ENCODE measurements at regions not wholly inside any gene's neighbourhood (a gene's known extent, or its start where the extent isn't known, plus 50 kb on each side); places are given as distances from the start of the nearest gene placed in this dataset.

GRCh38 chr9:120303519-120303918, 276.4 kb downstream of the CDK5RAP2 start:
- no peaks in the 10 kb centered on the region for H3K79me2 ChIP-seq (ENCODE audit: insufficient read depth, low read depth, low read length)
- H3K9me2 ChIP-seq (ENCODE audit: insufficient read depth, low read length) = no peaks in the 10 kb centered on the region
- no peak for TF ChIP-seq EZH2phosphoT487 (IDR thresholded peaks at IDR 0.05; ENCODE audit: borderline replicate concordance, low read depth, low read length)
- TF ChIP-seq, protein P1, sequence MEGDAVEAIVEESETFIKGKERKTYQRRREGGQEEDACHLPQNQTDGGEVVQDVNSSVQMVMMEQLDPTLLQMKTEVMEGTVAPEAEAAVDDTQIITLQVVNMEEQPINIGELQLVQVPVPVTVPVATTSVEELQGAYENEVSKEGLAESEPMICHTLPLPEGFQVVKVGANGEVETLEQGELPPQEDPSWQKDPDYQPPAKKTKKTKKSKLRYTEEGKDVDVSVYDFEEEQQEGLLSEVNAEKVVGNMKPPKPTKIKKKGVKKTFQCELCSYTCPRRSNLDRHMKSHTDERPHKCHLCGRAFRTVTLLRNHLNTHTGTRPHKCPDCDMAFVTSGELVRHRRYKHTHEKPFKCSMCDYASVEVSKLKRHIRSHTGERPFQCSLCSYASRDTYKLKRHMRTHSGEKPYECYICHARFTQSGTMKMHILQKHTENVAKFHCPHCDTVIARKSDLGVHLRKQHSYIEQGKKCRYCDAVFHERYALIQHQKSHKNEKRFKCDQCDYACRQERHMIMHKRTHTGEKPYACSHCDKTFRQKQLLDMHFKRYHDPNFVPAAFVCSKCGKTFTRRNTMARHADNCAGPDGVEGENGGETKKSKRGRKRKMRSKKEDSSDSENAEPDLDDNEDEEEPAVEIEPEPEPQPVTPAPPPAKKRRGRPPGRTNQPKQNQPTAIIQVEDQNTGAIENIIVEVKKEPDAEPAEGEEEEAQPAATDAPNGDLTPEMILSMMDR (conservative IDR thresholded peaks at IDR 0.05; ENCODE audit: low read length) = no peak
- no peaks in the 10 kb centered on the region for H3K4me1 ChIP-seq (ENCODE audit: insufficient read depth, low read length, poor library complexity, severe bottlenecking)
- intact Hi-C loops (cut with micrococcal nuclease; ENCODE audit: unreplicated experiment) = no loop called here
- H3K9me3 ChIP-seq (ENCODE audit: low read length) = no peaks in the 10 kb centered on the region
- DNase-seq (ENCODE audit: low spot score) = no peak
- no peaks in the 10 kb centered on the region for H3K36me3 ChIP-seq (ENCODE audit: insufficient read depth, low read length)
- H4K20me1 ChIP-seq (ENCODE audit: insufficient read depth, low read length) = no peaks in the 10 kb centered on the region
- no peak overlapping the region for H3K4me2 ChIP-seq (ENCODE audit: low read length)
- ChIA-PET CTCF (ENCODE audit: unreplicated experiment) (no interaction called here), POLR2A (interaction anchor here (1.1 kb wide), 1 partner anchor 10 kb away, joined by 3 read pairs; no protein-coding TSS in a partner anchor)
- no peak overlapping the region for H2AFZ ChIP-seq (ENCODE audit: low read length)
- BruUV-seq (replicated peaks) = no TSS peak
- H3K27ac ChIP-seq (ENCODE audit: low read depth, low read length, poor library complexity, severe bottlenecking) = no peak overlapping the region
- H3K4me3 ChIP-seq (ENCODE audit: low read depth, low read length, poor library complexity, severe bottlenecking) = no peak overlapping the region

DNA sequence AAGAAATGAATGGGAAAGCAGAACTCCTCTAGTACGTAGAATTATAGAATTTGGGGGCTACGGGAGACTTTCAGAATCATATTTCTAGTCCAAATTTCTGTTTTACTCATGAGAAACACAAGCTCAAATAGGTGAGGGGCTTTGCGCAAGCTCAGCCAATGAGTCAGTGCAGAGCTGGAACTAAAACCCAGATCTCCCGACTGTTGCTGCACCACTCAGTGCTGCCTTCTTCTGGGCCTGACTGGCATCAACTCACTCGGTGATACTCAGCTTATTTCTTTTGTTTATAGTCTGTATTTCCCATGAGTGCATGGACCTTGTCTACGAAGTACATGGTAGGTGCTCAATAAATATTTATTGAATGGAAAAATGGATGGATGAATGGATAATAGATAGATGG, 280.2 kb downstream of the CDK5RAP2 start:
- Histone ChIP-seq H3K27ac (ENCODE audit: low read depth, low read length, poor library complexity, severe bottlenecking) (no peak overlapping the region), H3K4me1 (ENCODE audit: insufficient read depth, low read length, poor library complexity, severe bottlenecking) (no peaks in the 10 kb centered on the region), H3K4me3 (ENCODE audit: low read depth, low read length, poor library complexity, severe bottlenecking) (no peak overlapping the region), H4K20me1 (ENCODE audit: insufficient read depth, low read length) (no peaks in the 10 kb centered on the region), H3K9me2 (ENCODE audit: insufficient read depth, low read length) (no peaks in the 10 kb centered on the region), H3K36me3 (ENCODE audit: insufficient read depth, low read length) (no peaks in the 10 kb centered on the region), H2AFZ (ENCODE audit: low read length) (no peak overlapping the region), H3K79me2 (ENCODE audit: insufficient read depth, low read depth, low read length) (no peaks in the 10 kb centered on the region), H3K4me2 (ENCODE audit: low read length) (no peak overlapping the region), H3K9me3 (ENCODE audit: low read length) (no peaks in the 10 kb centered on the region)
- POLR2A ChIA-PET = interaction anchor here (0.6 kb wide), 1 partner anchor 1744 kb away, joined by 4 read pairs; no protein-coding TSS in a partner anchor
- intact Hi-C loops (cut with micrococcal nuclease; ENCODE audit: unreplicated experiment) = no loop called here
- no TSS peak for BruUV-seq (replicated peaks)
- CTCF ChIA-PET (ENCODE audit: unreplicated experiment) = no interaction called here
- TF ChIP-seq, protein P1 (conservative IDR thresholded peaks at IDR 0.05; ENCODE audit: low read length) = peak; percentile 36; the same call in 1 of the 2 replicates
- TF ChIP-seq EZH2phosphoT487 (IDR thresholded peaks at IDR 0.05; ENCODE audit: borderline replicate concordance, low read depth, low read length) = no peak
- DNase-seq (ENCODE audit: low spot score) = no peak

DNA sequence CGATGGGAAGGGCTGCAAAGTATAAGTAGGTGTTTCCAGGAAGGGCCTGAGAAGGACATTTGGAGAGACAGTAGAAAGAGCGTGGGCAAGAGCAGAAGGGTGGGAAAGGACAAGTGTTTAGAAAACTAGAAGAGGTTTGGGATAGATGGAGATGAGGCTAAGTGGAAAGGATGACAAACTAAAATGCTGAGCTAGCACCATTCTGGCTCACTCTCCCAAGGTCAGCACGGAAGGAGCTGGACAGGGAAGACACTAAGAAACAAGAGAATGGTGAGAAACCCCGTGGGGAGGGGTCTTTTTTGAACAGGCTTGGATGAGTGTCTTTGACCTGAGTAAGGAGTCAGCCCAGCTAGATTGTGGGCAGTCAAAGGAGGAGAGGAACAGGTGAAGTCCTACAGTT, 286.0 kb downstream of the CDK5RAP2 start:
- H3K36me3 ChIP-seq (ENCODE audit: insufficient read depth, low read length) = no peaks in the 10 kb centered on the region
- POLR2A ChIA-PET = no interaction called here
- no peak overlapping the region for H2AFZ ChIP-seq (ENCODE audit: low read length)
- CTCF ChIA-PET (ENCODE audit: unreplicated experiment) = no interaction called here
- no peak overlapping the region for H3K27ac ChIP-seq (ENCODE audit: low read depth, low read length, poor library complexity, severe bottlenecking)
- no TSS peak for BruUV-seq (replicated peaks)
- H3K4me2 ChIP-seq (ENCODE audit: low read length) = no peak overlapping the region
- H3K9me2 ChIP-seq (ENCODE audit: insufficient read depth, low read length) = no peaks in the 10 kb centered on the region
- H3K4me1 ChIP-seq (ENCODE audit: insufficient read depth, low read length, poor library complexity, severe bottlenecking) = no peaks in the 10 kb centered on the region
- no peaks in the 10 kb centered on the region for H3K79me2 ChIP-seq (ENCODE audit: insufficient read depth, low read depth, low read length)
- no peaks in the 10 kb centered on the region for H4K20me1 ChIP-seq (ENCODE audit: insufficient read depth, low read length)
- TF ChIP-seq, protein P1 (conservative IDR thresholded peaks at IDR 0.05; ENCODE audit: low read length) = no peak
- TF ChIP-seq EZH2phosphoT487 (IDR thresholded peaks at IDR 0.05; ENCODE audit: borderline replicate concordance, low read depth, low read length) = no peak
- no peaks in the 10 kb centered on the region for H3K9me3 ChIP-seq (ENCODE audit: low read length)
- H3K4me3 ChIP-seq (ENCODE audit: low read depth, low read length, poor library complexity, severe bottlenecking) = no peak overlapping the region
- intact Hi-C loops (cut with micrococcal nuclease; ENCODE audit: unreplicated experiment) = no loop called here
- no peak for DNase-seq (ENCODE audit: low spot score)

Measured in OCI-LY7 (cell line).